ENCODE measurements at regions not wholly inside any gene's neighbourhood (a gene's known extent, or its start where the extent isn't known, plus 50 kb on each side); places are given as distances from the start of the nearest gene placed in this dataset.
A peak's percentile ranks its signal among the peaks of the same experiment; 100 is the strongest.

GRCh38 chr10:83954193-83954799, 185.0 kb upstream of the GHITM start:
- no peak for DNase-seq (ENCODE audit: low read depth in 4 of 4, low spot score in 2 of 4)

- no peak for DNase-seq (ENCODE audit: low read depth in 4 of 4, low spot score in 2 of 4)
Observed at GRCh38 chr10:83955406-83955805, 183.9 kb upstream of the GHITM start.

- no peak for DNase-seq (ENCODE audit: low read depth in 4 of 4, low spot score in 2 of 4)
Observed at GRCh38 chr10:83957168-83957947, 182.0 kb upstream of the GHITM start.

- DNase-seq (ENCODE audit: low read depth in 4 of 4, low spot score in 2 of 4): no peak
Observed at GRCh38 chr10:83959328-83959727, 180.0 kb upstream of the GHITM start.

- DNase-seq (ENCODE audit: low read depth in 4 of 4, low spot score in 2 of 4): no peak
Observed at GRCh38 chr10:83960125-83960524, 179.2 kb upstream of the GHITM start.

GRCh38 chr10:83961620-83962019, 177.7 kb upstream of the GHITM start:
- no peak for DNase-seq (ENCODE audit: low read depth in 4 of 4, low spot score in 2 of 4)

GRCh38 chr10:83963446-83963845, 175.9 kb upstream of the GHITM start:
- DNase-seq (ENCODE audit: low read depth in 4 of 4, low spot score in 2 of 4): no peak

- no peak for DNase-seq (ENCODE audit: low read depth in 4 of 4, low spot score in 2 of 4)
Observed at GRCh38 chr10:83965473-83965872, 173.8 kb upstream of the GHITM start.

- no peak for DNase-seq (ENCODE audit: low read depth in 4 of 4, low spot score in 2 of 4)
Observed at GRCh38 chr10:83968052-83968451, 171.3 kb upstream of the GHITM start.

- no peak for DNase-seq (ENCODE audit: low read depth in 4 of 4, low spot score in 2 of 4)
Observed at GRCh38 chr10:83978681-83979383, 160.5 kb upstream of the GHITM start.

GRCh38 chr10:83982812-83983211, 156.5 kb upstream of the GHITM start:
- DNase-seq (ENCODE audit: low read depth in 4 of 4, low spot score in 2 of 4): no peak

- peak in 2 of 4 donors; percentile 20 to 39 for DNase-seq (ENCODE audit: low read depth in 4 of 4, low spot score in 2 of 4)
Observed at GRCh38 chr10:83983578-83984255, 155.6 kb upstream of the GHITM start.

GRCh38 chr10:83984256-83984640, 155.1 kb upstream of the GHITM start:
- no peak for DNase-seq (ENCODE audit: low read depth in 4 of 4, low spot score in 2 of 4)

GRCh38 chr10:83986800-83987199, 152.5 kb upstream of the GHITM start:
- DNase-seq (ENCODE audit: low read depth in 4 of 4, low spot score in 2 of 4): no peak

- no peak for DNase-seq (ENCODE audit: low read depth in 4 of 4, low spot score in 2 of 4)
Observed at GRCh38 chr10:83987216-83987615, 152.1 kb upstream of the GHITM start.

GRCh38 chr10:83988435-83988834, 150.9 kb upstream of the GHITM start:
- no peak for DNase-seq (ENCODE audit: low read depth in 4 of 4, low spot score in 2 of 4)

GRCh38 chr10:83990126-83990525, 149.2 kb upstream of the GHITM start:
- no peak for DNase-seq (ENCODE audit: low read depth in 4 of 4, low spot score in 2 of 4)

- peak in 1 of 4 donors; percentile 17 for DNase-seq (ENCODE audit: low read depth in 4 of 4, low spot score in 2 of 4)
Observed at GRCh38 chr10:83991986-83992753, 147.1 kb upstream of the GHITM start.

- no peak for DNase-seq (ENCODE audit: low read depth in 4 of 4, low spot score in 2 of 4)
Observed at GRCh38 chr10:83994325-83994724, 145.0 kb upstream of the GHITM start.

GRCh38 chr10:83995738-83996331, 143.5 kb upstream of the GHITM start:
- no peak for DNase-seq (ENCODE audit: low read depth in 4 of 4, low spot score in 2 of 4)

Data from left renal cortex interstitium (tissue), 4 donors.